SK-N-MC (cell line): ENCODE measurements at regions not wholly inside any gene's neighbourhood (a gene's known extent, or its start where the extent isn't known, plus 50 kb on each side); places are given as distances from the start of the nearest gene placed in this dataset.

Experiments
- EZH2 ChIP-seq: fragments of 200-600 bp; sonication (generic); IDR thresholded peaks from one replicate; pipeline ENCODE4 v1.6.1; 2017; ENCODE audit warnings: antibody characterized with exemption
- FOXP2 ChIP-seq: optimal IDR thresholded peaks from 2 replicates; pipeline ENCODE3; 2011; ENCODE audit warnings: mild to moderate bottlenecking, moderate library complexity; ENCODE audit not compliant: insufficient read depth; ENCODE audit errors: extremely low read length, control extremely low read depth
- POLR2AphosphoS5 ChIP-seq: IDR thresholded peaks from 2 replicates; pipeline ENCODE4 v1.6.1; 2012; ENCODE audit warnings: mild to moderate bottlenecking, low read depth, low read length, borderline replicate concordance

- TF ChIP-seq EZH2 (no peak), FOXP2 (no peak), POLR2AphosphoS5 (no peak)
Measured at GRCh38 chr7:54857294-54857693, 98.3 kb upstream of the SEC61G start.
